OCI-LY7 (cell line): ENCODE measurements at regions not wholly inside any gene's neighbourhood (a gene's known extent, or its start where the extent isn't known, plus 50 kb on each side); places are given as distances from the start of the nearest gene placed in this dataset.

ENCODE experiments used
- CTCF ChIP-seq: fragments of 200-600 bp; sonication (generic); conservative IDR thresholded peaks from 2 replicates; pipeline ENCODE4 v1.5.1; 2014; ENCODE audit warnings: mild to moderate bottlenecking, antibody characterized with exemption, low read length, moderate library complexity, mixed read lengths
- EZH2phosphoT487 ChIP-seq: fragments of 200-600 bp; sonication (generic); IDR thresholded peaks from 2 replicates; pipeline ENCODE4 v1.6.1; 2018; ENCODE audit warnings: low read depth, borderline replicate concordance, mild to moderate bottlenecking, mixed run types, antibody characterized with exemption, low read length, moderate library complexity, mixed read lengths

- TF ChIP-seq CTCF (no peak), EZH2phosphoT487 (no peak)
Measured at GRCh38 chr5:51185850-51186329, 197.4 kb upstream of the ISL1 start.
